ENCODE measurements at regions not wholly inside any gene's neighbourhood (a gene's known extent, or its start where the extent isn't known, plus 50 kb on each side); places are given as distances from the start of the nearest gene placed in this dataset.
"Not testable (repeated sequence)": the region's sequence is repeated elsewhere in the genome, so short reads cannot be mapped to it uniquely, and the experiment has no call there.

DNA sequence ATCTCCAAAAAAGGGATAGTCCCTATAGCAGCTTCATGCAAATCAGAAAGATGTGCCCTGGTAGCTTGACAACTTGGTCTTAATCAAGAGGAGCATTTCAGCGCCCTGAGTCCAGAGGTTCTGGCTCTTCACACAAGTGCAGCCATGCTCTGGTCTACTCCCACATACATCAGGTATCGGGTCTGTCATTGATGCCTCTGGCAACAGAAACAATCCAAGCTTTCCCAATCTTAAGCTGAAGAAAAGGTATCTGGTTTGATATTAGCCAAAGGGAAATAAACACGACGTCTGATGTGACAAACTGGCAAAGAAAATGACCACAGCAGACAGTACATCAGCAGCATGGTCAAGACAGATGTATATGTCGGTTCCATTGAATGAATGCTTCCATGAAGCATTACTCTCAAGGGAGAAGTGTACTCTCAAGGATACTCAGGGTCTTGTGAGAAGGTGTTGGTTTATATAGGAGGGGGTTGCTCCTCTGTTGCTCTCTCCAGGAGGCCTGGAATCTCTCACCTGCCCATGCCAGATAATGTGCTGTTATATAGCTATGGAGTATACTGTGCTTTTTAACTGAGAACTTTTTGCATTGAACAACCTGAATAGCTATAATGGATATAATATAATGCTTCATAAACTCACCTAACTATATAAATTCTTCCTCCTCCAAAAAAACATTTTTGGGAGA lies 879.6 kb upstream of the PCDH10 start:
- DNase-seq, result no peak

DNA sequence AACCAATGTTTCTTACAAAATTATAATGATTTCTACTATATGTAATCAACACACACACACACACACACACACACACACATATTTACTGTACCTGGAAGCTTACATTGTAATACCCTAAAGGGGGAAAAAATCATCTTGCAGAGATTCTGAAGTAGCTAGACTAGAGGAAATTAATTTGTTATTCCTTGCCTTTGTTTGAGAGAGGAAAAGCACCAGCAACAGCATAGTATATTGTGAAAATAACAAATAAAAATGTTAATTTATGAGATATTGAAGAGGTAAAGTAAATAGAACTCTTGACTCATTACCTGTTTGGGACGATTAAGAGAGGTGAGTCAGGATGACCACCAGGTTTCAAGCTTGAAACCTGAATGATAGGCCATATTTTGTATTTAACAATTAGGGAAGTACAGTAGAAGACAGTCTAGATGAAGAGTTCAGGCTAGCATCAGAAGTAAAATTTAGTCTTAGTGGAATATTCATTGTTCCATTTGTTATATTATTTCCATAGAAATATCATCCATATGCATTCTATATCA lies 873.4 kb upstream of the PCDH10 start:
- no peak for DNase-seq

DNA sequence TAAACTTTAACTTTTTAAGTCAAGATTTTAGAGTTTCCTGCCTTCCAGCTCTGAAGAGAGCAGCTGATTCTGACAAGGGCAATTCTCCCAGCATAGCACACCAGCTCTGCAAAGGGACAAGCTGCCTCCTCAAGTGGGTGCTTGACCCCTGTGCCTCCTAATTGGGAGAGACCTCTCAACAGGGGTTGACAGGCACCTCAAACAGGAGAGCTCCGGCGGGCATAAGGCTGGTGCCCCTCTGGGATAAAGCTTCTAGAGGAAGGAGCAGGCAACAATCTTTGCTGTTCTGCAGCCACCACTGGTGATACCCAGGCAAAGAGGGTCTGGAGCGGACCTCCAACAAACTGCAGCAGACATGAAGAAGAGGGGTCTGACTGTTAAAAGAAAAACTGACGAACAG lies 872.9 kb upstream of the PCDH10 start:
- DNase-seq, result no peak

DNA sequence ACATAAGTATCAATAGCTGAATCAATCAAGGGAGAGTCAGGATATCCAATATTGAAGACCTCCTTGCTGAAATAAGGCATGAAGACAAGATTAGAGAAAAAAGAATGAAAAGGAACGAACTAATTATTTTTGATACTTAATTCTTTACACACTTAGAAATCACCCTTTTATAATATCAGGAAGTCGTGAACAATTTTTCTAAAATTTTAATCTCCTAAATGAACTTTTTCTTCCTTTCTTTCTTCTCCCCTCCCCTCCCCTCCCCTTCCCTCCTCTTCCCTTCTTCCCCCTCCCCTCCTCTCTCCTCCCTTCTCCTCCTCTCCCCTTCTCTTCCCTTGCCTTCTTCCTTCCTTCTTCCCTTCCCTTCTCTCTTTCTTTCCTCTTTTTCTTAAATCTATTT lies 872.1 kb upstream of the PCDH10 start:
- no peak for DNase-seq

DNA sequence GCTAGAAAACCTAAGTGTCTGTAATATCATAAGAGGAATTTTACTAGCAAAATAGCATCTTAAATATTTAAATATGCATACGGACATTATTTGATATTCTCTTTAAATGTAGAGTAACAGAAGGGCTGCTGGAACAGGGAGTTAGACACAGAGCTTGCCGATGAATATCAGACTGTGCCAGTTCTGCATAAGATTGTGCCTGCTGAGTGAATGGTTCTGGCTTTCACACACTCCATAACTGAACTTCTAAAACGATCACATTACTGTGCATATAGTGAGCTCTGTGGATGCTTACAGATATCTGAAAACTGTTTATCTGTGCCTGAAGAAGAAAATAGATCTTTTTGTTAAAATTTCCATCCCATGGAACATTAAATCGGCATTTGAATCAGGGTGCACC lies 867.4 kb upstream of the PCDH10 start:
- DNase-seq, result no peak

DNA sequence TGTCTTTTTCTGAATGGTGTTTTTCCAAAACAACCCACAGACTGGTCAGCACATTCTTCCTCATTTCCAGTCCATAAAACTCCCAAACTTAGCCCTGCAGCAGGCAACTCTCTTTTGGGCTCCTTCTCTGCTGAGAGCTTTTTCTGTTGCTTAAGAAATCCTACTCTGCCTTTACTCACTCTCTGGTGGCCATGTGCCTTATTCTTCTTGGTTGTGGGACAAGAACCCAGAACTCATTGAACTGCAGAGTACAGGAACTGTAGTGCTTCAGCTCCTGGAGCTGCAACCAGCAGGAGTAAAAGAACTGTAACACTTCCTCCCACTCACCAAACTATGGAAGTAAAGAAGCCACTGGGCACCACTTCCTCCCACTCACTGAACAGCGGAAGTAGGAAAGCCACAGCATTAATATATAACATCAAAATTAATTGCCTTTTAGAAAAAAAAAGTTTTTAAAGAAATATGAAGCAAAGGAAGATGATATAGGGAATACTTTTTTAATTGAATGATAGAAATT lies 864.1 kb upstream of the PCDH10 start:
- no peak for DNase-seq

DNA sequence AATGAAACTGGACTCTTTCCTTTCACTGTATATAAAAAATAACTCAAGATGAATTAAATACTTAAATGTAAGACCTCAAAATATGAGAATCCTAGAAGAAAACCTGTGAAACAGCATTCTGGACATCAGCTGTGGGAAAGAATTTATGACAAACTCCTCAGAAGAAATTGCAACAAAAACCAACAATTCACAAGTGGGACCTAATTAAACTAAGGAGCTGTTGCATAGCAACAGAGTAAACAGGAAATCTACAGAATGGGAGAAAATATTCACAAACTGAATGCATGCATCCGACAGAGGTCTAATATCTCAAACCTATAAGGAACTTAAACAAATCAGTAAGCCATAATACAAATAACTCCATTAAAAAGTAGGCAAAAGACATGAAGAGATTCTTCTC lies 851.7 kb upstream of the PCDH10 start:
- DNase-seq, result no peak

DNA sequence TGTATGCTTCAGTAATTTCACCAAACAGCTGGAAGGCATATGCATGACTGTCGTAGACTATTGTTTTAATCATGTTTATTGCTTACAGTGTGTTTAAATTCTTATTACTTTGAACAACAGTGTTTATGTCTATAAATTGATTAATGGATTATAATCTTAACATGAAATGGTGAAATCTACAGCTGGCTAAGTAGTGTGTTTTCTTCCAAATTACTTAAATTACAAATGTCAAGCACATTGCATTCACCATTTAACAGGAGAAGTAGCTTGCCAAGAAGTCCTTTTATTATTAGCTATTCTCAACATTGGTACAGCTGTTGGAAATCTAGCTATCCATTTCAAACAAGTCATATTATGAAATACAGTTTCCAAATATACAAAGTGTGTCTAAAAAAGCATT lies 849.3 kb upstream of the PCDH10 start:
- peak in 1 of 2 experiments; percentile 0 for DNase-seq

DNA sequence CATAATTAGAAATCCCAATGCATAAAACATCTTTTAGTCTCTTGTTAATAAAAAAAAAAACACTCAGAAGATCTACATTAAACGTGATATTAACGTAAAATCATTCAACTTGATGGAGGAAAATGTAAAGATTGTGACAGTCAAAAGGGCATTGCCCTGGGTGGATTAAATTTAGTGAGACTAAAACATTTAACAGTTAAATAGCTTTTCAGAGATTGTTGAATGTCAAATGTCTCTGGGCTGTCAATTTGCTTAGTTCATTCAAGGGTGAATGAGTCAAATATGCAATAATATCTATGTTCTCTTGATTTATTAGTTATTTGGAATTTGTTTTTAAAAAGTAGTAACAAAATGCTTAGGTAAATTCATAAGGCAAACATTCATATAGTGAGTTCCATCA lies 836.6 kb upstream of the PCDH10 start:
- DNase-seq, result no peak

DNA sequence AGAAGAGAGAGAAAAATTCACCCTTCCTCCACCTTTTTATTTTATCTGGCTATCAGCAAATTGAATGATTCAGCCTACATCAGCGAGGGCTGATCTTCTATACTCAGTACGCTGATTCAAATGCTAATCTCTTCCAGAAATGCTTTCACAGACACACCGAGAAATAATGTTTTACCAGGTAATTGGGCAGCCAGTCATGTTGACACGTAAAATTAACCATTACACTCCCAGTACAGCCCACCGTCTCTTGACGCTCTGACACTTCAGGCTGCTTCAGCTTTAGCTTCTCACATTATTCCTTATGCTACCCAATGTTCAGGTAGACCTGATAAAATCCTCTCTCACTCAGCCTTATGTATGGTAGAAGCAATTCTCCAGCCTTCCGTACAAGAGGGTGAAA lies 835.2 kb upstream of the PCDH10 start:
- DNase-seq, result no peak

DNA sequence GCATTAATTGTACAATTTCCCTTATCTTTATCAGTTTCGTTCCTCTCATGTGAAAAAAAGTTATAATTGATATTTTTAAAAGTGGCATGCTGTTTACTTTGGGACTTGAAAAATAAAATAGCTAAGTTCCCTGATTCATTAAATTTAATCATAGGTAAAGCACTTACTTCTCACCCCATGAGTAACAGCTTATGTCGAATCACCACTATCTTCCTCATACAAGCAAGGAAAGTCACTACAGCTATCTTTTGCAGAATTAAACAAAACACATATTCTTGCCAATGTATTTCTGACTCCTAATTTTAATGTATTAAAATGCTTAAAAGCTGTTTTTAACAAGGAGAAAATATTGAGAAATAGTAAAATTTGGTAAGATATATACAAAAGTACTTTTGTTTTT lies 832.4 kb upstream of the PCDH10 start:
- no peak for DNase-seq

DNA sequence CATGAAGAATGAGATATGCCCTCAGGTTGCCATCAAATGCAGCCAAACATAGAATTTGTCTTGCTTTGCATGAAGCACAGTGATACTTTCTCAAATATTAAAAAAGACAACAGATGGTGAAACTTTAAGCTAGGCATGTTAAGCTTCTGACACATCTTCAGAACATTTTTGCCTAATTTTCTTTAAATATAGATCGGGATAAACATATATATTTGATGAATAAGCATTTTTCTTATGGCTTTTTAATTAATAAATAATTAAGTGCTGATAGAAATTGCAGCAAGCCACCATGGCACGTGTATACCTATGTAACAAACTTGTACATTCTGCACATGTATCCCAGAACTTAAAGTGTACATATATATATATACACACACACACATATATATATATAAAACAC lies 831.2 kb upstream of the PCDH10 start:
- DNase-seq, result no peak

DNA sequence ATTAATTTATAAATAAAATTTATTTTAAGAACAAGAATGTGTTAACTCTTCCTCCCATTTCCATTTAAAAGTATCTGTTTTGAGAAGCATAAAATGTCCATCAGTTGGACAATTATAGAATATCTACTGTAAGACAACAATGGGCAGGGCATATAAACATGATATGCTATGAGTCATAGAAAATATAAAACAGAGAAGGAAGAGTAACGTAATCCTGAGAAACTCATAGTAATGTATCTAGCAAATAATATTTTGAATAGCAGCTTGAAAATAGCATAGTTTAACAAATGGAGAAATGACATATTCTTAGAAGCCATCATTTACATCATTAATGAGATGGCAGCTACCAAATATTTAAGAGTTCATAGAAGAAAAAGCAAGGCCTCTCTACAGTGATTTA lies 820.3 kb upstream of the PCDH10 start:
- DNase-seq, result no peak

DNA sequence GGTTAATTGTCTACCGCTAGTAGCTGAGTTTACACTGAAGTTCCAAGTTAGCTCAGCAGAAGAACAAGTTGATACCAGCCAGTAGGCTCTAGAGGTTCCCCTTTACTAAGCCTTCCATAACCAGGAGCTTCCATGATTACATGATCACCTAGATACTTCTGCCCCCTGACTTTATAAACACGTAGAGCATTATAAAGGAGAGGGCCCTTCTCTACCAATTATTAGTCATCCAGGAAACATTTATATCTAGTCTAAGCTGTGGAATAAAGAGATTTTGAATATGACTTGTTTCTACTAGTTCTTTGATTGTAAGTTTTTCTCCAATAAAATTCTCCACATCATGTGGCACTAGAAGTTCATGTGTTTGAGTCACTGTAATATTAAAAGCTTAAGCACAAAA lies 818.1 kb upstream of the PCDH10 start:
- no peak for DNase-seq

DNA sequence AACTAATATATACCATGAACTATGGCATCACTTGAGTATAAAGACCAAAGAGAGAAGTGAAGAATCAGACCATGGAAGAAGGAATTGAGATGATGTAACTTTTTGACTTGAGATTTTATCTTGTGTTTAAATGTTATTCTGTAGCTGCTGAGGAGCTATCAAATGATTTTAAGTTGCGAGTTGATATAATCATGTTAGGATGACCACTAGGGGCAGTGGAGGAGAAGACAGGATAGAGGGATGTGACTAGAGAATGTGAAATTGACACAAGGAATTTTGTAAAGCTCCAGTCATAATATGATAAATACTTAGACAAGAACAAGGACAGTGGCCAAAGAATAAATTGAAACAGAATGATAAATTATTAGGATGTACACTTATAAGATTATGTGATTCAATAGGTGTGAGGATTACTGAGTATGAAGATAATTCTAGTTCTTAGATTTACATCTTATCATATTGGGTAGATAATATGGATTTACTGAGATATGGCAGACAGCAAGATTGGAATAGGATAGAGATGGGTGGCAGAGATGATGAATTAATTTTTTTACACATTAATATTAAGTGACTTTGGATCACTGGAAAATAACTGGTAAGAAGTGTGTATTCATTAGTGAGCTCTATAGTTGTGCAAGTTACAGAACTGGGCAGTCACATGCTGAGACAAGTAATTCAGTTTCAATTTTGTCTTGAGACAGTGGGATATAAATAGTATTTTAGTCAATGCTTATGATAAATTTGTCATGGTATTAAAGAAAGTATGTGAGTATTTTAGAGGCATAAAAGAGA lies 816.0 kb upstream of the PCDH10 start:
- DNase-seq, result no peak

DNA sequence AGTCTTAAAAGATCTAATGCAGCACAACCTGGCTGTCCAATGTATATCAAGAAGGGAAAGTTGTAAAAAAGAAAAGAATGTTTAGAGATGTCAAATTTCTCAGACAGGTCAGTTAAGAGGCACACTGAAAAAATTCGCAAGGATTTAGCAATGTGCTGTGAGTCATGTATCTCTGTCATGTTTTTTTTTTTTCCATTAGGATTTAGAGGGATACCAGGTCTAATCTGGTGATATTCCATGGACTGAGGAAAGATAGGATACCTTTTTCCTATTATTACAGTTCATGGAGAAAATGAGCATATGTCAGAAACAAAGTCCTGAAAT lies 815.4 kb upstream of the PCDH10 start:
- no peak for DNase-seq

DNA sequence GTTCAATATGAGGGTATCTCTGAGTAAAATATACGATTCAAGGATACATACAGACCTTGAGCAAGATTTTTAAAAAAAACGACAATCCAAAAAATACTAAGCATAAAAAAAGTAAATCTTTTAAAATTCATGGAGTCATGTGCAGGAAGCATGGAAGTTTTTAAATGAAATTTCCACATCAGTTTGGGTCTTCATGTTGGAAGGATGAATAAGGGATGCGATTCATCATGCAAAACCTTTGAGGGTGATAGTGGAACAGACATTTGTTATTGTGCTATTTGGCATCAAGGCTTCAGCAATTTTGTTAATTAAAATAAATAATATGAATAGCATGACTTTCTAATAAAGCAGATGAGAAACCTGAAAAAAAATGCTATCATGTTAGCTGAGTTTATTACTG lies 815.0 kb upstream of the PCDH10 start:
- DNase-seq, result no peak

DNA sequence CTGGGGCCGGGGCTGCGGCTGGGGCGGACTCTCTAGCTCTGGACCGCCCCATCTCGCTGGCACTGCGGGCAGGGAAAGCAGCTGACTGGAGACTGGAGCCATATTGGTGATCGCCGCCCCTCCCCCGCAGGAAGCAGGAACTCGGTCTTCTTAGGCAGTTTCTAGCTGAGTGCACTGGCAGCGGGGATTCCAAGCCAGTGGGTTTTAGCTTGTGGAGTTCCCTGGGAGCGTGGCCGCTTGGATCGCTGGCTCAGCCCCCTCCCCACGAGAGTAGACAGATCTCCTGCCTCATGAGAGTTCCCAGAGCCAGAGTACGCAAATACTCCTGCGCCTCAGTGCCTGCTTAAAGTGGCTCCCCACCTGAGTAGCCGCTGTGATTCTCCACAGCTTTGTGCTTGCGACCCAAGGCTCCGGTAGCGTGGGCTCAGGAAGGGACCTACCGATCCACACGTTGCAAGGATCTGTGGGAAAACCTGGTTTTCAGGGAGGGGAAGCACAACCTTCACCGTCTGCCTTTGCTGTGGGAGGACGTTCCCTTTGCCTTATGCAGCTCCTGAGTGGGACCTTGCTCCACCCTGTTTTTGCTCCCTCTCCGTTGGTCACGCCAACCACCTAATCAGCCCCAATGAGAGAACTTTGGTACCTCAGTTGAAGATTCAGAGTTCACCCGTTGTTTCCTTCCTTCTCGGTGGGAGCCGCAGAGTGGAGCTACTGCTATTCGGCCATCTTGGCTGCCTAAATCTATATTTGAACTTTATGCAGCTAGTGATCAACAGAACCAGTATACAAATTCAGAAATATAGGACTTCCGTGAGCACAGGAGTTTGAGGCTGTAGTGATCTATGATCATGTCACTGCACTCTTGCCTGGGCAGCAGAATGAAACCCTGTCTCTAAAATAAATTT lies 803.9 kb upstream of the PCDH10 start:
- peak; percentile 57 to 64 for DNase-seq

DNA sequence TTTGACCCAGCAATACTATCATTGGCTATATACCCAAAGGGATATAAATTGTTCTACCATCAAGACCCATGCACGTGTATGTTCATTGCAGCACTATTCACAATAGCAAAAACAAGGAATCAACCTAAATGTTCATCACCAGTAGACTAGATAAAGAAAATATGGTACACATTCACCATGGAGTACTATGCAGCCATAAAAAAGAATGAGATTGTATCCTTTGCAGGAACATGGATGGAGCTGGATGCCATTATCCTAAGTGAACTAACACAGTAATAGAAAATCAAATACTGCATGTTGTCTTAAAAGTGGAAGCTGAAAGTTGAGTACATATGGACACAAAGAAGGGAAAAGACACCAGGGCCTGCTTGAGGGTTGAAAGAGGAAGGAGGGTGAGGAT lies 803.1 kb upstream of the PCDH10 start:
- no peak for DNase-seq

DNA sequence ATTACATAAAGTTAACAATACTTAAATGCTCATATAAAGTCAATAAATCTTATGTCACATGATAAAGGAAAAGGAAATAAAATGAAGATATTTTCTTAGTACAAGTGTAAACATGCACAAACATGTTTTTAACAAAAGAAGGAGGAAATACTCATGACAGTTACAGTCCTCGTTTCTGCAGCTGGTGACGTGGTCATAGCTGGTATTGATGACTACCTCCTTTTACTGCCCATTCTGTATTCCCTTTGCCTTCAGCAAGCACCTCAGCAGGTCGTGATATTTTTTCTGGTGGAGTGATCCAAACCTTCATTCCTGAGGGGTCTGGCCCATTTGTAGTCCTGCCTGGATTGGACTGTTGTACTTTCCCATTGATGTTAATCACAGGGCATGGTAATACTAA lies 797.5 kb upstream of the PCDH10 start:
- DNase-seq, result not testable (repeated sequence)

DNA sequence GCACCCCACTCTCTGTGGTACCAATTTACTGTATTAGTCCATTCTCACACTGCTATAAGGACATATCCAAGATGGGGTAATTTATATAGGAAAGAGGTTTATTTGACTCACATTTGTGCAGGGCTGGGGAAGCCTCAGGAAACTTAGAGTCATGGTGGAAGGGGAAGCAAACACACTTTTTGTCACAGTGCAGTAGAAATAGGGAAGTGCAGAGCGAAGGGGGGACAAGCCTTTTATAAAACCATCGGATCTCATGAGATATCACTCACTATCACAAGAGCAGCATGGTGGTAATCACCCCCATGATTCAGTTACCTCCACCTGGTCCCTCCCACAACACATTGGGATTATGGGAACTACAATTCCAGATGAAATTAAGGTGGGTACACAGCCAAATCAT lies 766.9 kb upstream of the PCDH10 start:
- DNase-seq, result no peak

DNA sequence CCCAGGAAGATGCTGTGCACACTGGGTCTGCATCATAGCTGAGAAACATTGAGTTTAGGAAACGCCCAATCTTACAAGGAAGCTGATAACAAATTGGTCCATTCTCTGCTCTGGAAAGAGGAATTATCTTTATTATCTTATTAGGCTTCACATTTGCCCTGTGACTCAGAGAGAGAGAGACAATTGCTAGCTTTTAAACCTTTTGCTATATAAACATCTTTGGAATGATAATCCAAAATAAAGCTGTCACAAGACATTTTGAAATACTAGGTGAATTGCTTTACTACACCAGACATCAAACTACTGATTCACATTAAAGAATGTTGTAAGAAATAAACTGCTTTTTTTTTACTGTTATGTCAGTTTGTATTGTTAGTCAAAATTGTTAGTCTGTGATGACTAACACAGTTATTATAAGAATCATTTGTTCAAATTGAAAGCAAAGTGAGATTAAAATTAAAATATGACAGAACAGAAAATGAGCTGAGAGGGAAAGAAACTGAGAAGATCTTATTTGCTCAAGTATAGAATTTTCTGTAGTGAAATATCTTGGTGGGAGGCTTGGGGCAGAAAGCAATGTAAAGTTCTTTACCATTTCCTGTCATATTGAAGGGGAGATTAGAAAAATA lies 765.4 kb upstream of the PCDH10 start:
- DNase-seq, result no peak

DNA sequence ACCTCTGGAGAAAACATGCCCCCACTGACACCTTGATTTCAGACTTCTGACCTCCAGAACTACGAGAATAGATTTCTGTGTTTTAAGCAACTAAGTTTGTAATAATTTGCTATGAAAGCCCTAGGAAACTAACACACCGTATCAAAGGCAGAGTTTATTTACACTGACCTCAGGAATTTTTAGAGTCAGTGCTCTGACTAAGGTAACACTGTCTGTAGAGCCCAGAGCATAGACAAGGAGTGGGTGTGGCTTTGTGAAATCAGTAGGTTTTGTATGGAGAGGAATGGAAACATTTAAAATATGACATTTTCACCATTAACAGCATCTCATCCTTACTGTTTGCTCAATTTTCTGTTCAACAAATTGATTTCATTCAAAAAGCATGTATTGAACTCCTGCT lies 764.4 kb upstream of the PCDH10 start:
- DNase-seq, result no peak

All from NCI-H1930 (cell line).